Neural progenitor cell (in vitro differentiated cells): ENCODE measurements at regions not wholly inside any gene's neighbourhood (a gene's known extent, or its start where the extent isn't known, plus 50 kb on each side); places are given as distances from the start of the nearest gene placed in this dataset.

Source experiments
- DNase-seq: peaks from one replicate; pipeline ENCODE4 v3.0.0-alpha.2; 2016; ENCODE audit warnings: low spot score
- H2AFZ ChIP-seq: fragments of 200-600 bp; sonication (generic); replicated peaks from 2 replicates; pipeline ENCODE4 v1.6.1; 2016; ENCODE audit warnings: antibody characterized with exemption
- H3F3A ChIP-seq: fragments of 200-600 bp; sonication (generic); 2 replicates; pipeline ENCODE4 v1.6.1; 2016; ENCODE audit warnings: antibody characterized with exemption, low read depth
- H3K27ac ChIP-seq: fragments of 200-600 bp; sonication (generic); 2 replicates; pipeline ENCODE4 v1.5.1; 2016; ENCODE audit warnings: mild to moderate bottlenecking
- H3K27me3 ChIP-seq: fragments of 200-600 bp; sonication (generic); 2 replicates; pipeline ENCODE4 v1.6.1; 2016; ENCODE audit warnings: mild to moderate bottlenecking, moderate library complexity
- H3K36me3 ChIP-seq: fragments of 200-600 bp; sonication (generic); 2 replicates; pipeline ENCODE4 v1.5.1; 2016
- H3K4me1 ChIP-seq: fragments of 200-600 bp; sonication (generic); 2 replicates; pipeline ENCODE4 v1.6.1; 2016; ENCODE audit warnings: mixed run types
- H3K4me2 ChIP-seq: fragments of 200-600 bp; sonication (generic); 2 replicates; pipeline ENCODE4 v1.6.1; 2016
- H3K4me3 ChIP-seq: fragments of 200-600 bp; sonication (generic); 2 replicates; pipeline ENCODE4 v1.5.1; 2016
- H3K79me2 ChIP-seq: fragments of 200-600 bp; sonication (generic); 2 replicates; pipeline ENCODE4 v1.6.1; 2016; ENCODE audit warnings: low read depth
- H3K9ac ChIP-seq: fragments of 200-600 bp; sonication (generic); 2 replicates; pipeline ENCODE4 v1.6.1; 2016
- H3K9me3 ChIP-seq: fragments of 200-600 bp; sonication (generic); 2 replicates; pipeline ENCODE4 v1.5.1; 2016; ENCODE audit warnings: low read depth
- H4K20me1 ChIP-seq: fragments of 200-600 bp; sonication (generic); 2 replicates; pipeline ENCODE4 v1.6.1; 2016; ENCODE audit warnings: low read depth
- H3K27ac Mint-ChIP-seq: 3 replicates; pipeline ENCODE4 v1.8.0; 2021; ENCODE audit warnings: mixed read lengths
- H3K27me3 Mint-ChIP-seq: 2 replicates; pipeline ENCODE4 v1.8.0; 2022; ENCODE audit warnings: low read depth, mild to moderate bottlenecking, inconsistent platforms, moderate library complexity, mixed read lengths; ENCODE audit not compliant: insufficient read depth
- H3K36me3 Mint-ChIP-seq: 3 replicates; pipeline ENCODE4 v1.8.0; 2021; ENCODE audit warnings: mixed read lengths
- H3K4me1 Mint-ChIP-seq: 3 replicates; pipeline ENCODE4 v1.8.0; 2021; ENCODE audit warnings: mixed read lengths
- H3K4me3 Mint-ChIP-seq: 3 replicates; pipeline ENCODE4 v1.8.0; 2021; ENCODE audit warnings: mild to moderate bottlenecking, moderate library complexity, mixed read lengths
- H3K9me3 Mint-ChIP-seq: 3 replicates; pipeline ENCODE4 v1.8.0; 2020; ENCODE audit warnings: mixed read lengths
- EZH2 ChIP-seq: fragments of 200-600 bp; sonication (generic); IDR thresholded peaks from 2 replicates; pipeline ENCODE4 v1.6.1; 2017; ENCODE audit warnings: antibody characterized with exemption, mild to moderate bottlenecking, moderate library complexity
- EZH2phosphoT487 ChIP-seq: fragments of 200-600 bp; sonication (generic); IDR thresholded peaks from 2 replicates; pipeline ENCODE4 v1.6.1; 2017; ENCODE audit warnings: antibody characterized with exemption
- TF ChIP-seq, protein P1 (sequence below): fragments of 200-600 bp; sonication (generic); IDR thresholded peaks from 2 replicates; pipeline ENCODE4 v1.5.1; 2017; ENCODE audit warnings: antibody characterized with exemption, mild to moderate bottlenecking

DNA sequence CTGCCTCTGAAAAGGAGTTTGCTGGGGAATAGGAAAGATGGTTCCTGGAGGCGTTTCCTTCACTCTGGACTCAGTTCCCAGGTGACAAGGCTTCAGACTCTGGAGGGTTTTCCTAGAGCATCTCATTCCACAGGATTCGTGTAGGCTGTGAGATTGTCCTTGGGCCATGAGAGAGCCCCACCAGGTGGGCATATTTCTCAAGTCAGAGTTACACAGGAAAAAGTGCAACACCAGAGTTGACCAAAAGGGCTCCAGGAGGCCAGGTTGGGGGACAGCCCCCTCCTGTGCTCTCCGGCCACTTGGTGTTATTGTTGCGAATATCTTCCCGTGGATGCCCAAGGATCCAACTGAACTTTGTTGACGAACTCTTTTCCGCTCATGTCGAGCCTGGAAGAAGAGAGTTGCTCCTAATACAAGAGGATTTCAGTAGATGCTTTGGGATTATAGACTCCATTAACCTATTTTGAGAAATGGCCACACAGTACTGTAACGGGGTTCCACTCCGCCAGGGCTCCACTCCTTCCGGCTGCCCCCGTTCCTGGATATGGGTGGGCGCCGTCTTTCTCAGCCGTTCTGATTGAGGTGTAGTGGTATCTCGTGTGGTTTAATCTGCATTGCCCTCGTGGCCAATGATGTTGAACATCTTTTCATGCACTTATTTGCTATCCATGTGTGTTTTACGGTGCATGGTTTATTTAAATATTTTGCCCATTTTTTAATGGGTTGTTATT, 580.3 kb downstream of the BRD1 start:
- no peaks in the 10 kb centered on the region for H3F3A ChIP-seq
- H3K9ac ChIP-seq: no peak overlapping the region
- no peak for TF ChIP-seq EZH2
- TF ChIP-seq, protein P1, sequence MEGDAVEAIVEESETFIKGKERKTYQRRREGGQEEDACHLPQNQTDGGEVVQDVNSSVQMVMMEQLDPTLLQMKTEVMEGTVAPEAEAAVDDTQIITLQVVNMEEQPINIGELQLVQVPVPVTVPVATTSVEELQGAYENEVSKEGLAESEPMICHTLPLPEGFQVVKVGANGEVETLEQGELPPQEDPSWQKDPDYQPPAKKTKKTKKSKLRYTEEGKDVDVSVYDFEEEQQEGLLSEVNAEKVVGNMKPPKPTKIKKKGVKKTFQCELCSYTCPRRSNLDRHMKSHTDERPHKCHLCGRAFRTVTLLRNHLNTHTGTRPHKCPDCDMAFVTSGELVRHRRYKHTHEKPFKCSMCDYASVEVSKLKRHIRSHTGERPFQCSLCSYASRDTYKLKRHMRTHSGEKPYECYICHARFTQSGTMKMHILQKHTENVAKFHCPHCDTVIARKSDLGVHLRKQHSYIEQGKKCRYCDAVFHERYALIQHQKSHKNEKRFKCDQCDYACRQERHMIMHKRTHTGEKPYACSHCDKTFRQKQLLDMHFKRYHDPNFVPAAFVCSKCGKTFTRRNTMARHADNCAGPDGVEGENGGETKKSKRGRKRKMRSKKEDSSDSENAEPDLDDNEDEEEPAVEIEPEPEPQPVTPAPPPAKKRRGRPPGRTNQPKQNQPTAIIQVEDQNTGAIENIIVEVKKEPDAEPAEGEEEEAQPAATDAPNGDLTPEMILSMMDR: no peak
- TF ChIP-seq EZH2phosphoT487: no peak
- Mint-ChIP-seq H3K4me1 (no peaks in the 10 kb centered on the region), H3K36me3 (no peaks in the 10 kb centered on the region), H3K9me3 (peaks cover 7% of the 10 kb centered on the region), H3K4me3 (no peak overlapping the region), H3K27ac (no peak overlapping the region), H3K27me3 (peaks cover 10% of the 10 kb centered on the region)
- no peaks in the 10 kb centered on the region for H3K4me1 ChIP-seq
- no peak overlapping the region for H2AFZ ChIP-seq
- H3K27me3 ChIP-seq: no peaks in the 10 kb centered on the region
- H4K20me1 ChIP-seq: no peaks in the 10 kb centered on the region
- no peaks in the 10 kb centered on the region for H3K79me2 ChIP-seq
- no peak for DNase-seq
- no peaks in the 10 kb centered on the region for H3K36me3 ChIP-seq
- H3K4me3 ChIP-seq: no peak overlapping the region
- H3K4me2 ChIP-seq: no peak overlapping the region
- no peak overlapping the region for H3K27ac ChIP-seq
- H3K9me3 ChIP-seq: no peaks in the 10 kb centered on the region

DNA sequence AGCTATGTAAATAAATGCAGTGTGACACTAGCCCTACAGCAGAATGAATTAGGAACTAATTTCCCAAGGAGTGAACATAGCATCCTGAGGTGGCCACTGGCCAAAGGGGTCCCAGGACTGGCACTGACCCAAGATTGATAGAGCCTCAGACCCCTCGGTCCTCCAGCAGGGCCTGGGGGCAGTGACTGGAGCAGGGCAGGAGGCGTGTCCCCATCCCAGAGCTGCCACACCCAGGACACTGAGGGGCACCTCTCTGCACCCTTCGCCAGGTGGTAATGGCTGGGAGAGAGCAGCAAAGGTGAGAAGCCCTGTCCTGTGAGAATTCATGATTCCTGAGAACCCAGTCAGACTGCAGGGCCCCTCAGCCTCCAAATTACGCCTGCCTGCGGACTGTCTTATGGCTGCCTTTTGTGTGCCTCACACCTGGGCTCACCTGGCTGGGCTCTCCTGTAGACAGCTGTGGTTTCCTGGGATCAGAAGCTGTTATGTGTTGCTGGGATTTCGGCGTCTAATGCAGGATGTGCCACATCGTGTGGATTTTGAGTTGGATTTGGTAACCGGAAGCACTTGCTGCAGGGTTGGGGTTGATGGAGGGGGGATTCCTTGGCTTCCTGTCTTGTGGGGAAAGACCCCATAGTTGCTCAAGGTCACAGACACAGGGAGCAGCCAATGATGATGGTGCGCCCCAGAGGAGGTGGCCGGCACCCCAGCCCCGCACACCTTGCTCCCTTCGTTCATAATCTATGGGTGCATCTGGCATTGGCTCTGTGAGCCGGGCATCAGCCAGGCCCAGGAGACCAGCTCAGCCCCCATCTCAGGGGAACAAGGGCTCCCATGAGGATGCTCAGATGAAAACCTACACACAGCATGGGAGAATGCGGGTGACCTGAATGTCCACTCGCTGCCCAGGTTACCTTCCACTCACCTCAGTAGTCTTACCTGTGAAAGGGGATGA, 582.9 kb downstream of the BRD1 start:
- H3K4me3 Mint-ChIP-seq: no peak overlapping the region
- H3K27me3 ChIP-seq: no peaks in the 10 kb centered on the region
- DNase-seq: no peak

DNA sequence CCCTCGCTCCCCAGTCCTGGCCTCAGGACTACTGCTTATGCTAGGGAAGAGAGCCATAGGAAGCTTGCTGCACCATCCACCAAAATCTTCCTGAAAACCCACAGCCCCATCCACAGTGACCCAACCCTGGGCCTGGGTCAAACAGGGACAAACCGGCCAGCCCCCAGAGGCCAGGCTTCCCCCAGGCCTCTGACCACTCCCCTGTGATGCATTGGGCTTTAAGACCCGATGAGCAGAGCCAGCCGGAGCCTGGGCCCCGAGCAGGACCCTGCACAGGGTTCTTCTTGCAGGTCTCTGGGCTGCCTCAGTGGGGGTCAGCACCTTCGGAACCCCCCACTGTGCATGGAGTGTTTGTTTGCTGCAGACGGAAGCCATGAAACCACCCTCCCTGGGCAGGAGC, 583.7 kb downstream of the BRD1 start:
- H3K27ac Mint-ChIP-seq: no peak overlapping the region
- Histone ChIP-seq H4K20me1 (no peaks in the 10 kb centered on the region), H3K27me3 (no peaks in the 10 kb centered on the region), H3K9me3 (no peaks in the 10 kb centered on the region), H3K79me2 (no peaks in the 10 kb centered on the region), H2AFZ (no peak overlapping the region), H3K4me1 (no peaks in the 10 kb centered on the region), H3K9ac (no peak overlapping the region), H3K36me3 (no peaks in the 10 kb centered on the region), H3F3A (no peaks in the 10 kb centered on the region), H3K4me3 (no peak overlapping the region), H3K4me2 (no peak overlapping the region), H3K27ac (no peak overlapping the region)
- H3K27me3 Mint-ChIP-seq: peaks cover 12% of the 10 kb centered on the region
- no peak overlapping the region for H3K4me3 Mint-ChIP-seq
- no peaks in the 10 kb centered on the region for H3K36me3 Mint-ChIP-seq
- TF ChIP-seq EZH2: no peak
- TF ChIP-seq EZH2phosphoT487: no peak
- TF ChIP-seq, protein P1: no peak
- H3K9me3 Mint-ChIP-seq: peaks cover 7% of the 10 kb centered on the region
- H3K4me1 Mint-ChIP-seq: no peaks in the 10 kb centered on the region
- DNase-seq: no peak

More for the DNA sequence above, 582.9 kb downstream of the BRD1 start:
- Histone ChIP-seq H3F3A (no peaks in the 10 kb centered on the region), H3K36me3 (no peaks in the 10 kb centered on the region), H3K79me2 (no peaks in the 10 kb centered on the region), H3K4me2 (no peak overlapping the region), H3K4me1 (no peaks in the 10 kb centered on the region), H2AFZ (no peak overlapping the region), H3K9ac (no peak overlapping the region), H3K9me3 (no peaks in the 10 kb centered on the region), H3K27ac (no peak overlapping the region), H4K20me1 (no peaks in the 10 kb centered on the region), H3K4me3 (no peak overlapping the region)
- TF ChIP-seq EZH2phosphoT487 (no peak), EZH2 (no peak)
- TF ChIP-seq, protein P1: no peak
- no peak overlapping the region for H3K27ac Mint-ChIP-seq
- H3K27me3 Mint-ChIP-seq: peaks cover 12% of the 10 kb centered on the region
- no peaks in the 10 kb centered on the region for H3K4me1 Mint-ChIP-seq
- H3K9me3 Mint-ChIP-seq: peaks cover 7% of the 10 kb centered on the region
- H3K36me3 Mint-ChIP-seq: no peaks in the 10 kb centered on the region
